Liver (tissue), 8 donors: ENCODE measurements at regions not wholly inside any gene's neighbourhood (a gene's known extent, or its start where the extent isn't known, plus 50 kb on each side); places are given as distances from the start of the nearest gene placed in this dataset.

ENCODE experiments used
- DNase-seq: peaks from one replicate; pipeline ENCODE4 v3.0.0-alpha.2; 2017; ENCODE audit warnings: low spot score
- H3K27ac ChIP-seq, 2 donors: one replicate each; pipeline ENCODE4 v1.7.0; 2013; ENCODE audit warnings: inconsistent platforms in 2 of 2, low read length in 2 of 2, control low read depth in 1 of 2, low read depth in 1 of 2, mild to moderate bottlenecking in 1 of 2
- H3K27me3 ChIP-seq, 4 donors: one replicate each; pipeline versions ENCODE4 v1.6.1 to v1.7.0; 2013; ENCODE audit warnings: low read length in 3 of 4, inconsistent platforms in 1 of 4, mild to moderate bottlenecking in 1 of 4, moderate library complexity in 1 of 4; ENCODE audit not compliant: control insufficient read depth in 4 of 4, insufficient read depth in 4 of 4
- H3K36me3 ChIP-seq, 4 donors: one replicate each; pipeline versions ENCODE4 v1.6.1 to v1.7.0; 2013; ENCODE audit warnings: low read length in 3 of 4, mild to moderate bottlenecking in 3 of 4, low read depth in 1 of 4, moderate library complexity in 1 of 4; ENCODE audit not compliant: control insufficient read depth in 4 of 4, insufficient read depth in 3 of 4
- H3K4me1 ChIP-seq, 4 donors: one replicate each; pipeline versions ENCODE4 v1.6.1 to v1.7.0; 2013; ENCODE audit warnings: low read length in 3 of 4, mild to moderate bottlenecking in 3 of 4, moderate library complexity in 1 of 4; ENCODE audit not compliant: control insufficient read depth in 4 of 4, insufficient read depth in 4 of 4
- H3K4me3 ChIP-seq, 3 donors: one replicate each; pipeline versions ENCODE4 v1.6.1 to v1.7.0; 2013; ENCODE audit warnings: low read length in 3 of 3, control low read depth in 1 of 3, low read depth in 1 of 3, mild to moderate bottlenecking in 1 of 3
- H3K9ac ChIP-seq, 2 donors: one replicate each; pipeline ENCODE4 v1.7.0; 2013; ENCODE audit warnings: low read length in 2 of 2, mild to moderate bottlenecking in 2 of 2, moderate library complexity in 2 of 2, control low read depth in 1 of 2, low read depth in 1 of 2
- H3K9me3 ChIP-seq, 4 donors: one replicate each; pipeline versions ENCODE4 v1.6.1 to v1.7.0; 2013; ENCODE audit warnings: low read length in 3 of 4; ENCODE audit not compliant: control insufficient read depth in 4 of 4
- CTCF ChIP-seq: fragments of 150-350 bp; IDR thresholded peaks from 2 replicates; pipeline ENCODE4 v1.5.1; 2017; ENCODE audit warnings: improper control_type of control experiment, low read depth, low read length; ENCODE audit not compliant: missing input control
- EGR1 ChIP-seq, 2 donors: IDR thresholded peaks; 2 replicates each; pipeline ENCODE4 v1.6.1; 2016 to 2018; ENCODE audit warnings: antibody characterized with exemption in 2 of 2, low read depth in 2 of 2
- FOXA1 ChIP-seq: IDR thresholded peaks from 2 replicates; pipeline ENCODE4 v1.6.1; 2016; ENCODE audit warnings: antibody characterized with exemption
- GABPA ChIP-seq, 2 donors: IDR thresholded peaks in 1 of 2; conservative IDR thresholded peaks in 1 of 2; 2 replicates each; pipeline ENCODE4 v1.6.1; 2016; ENCODE audit warnings: antibody characterized with exemption in 2 of 2, mild to moderate bottlenecking in 1 of 2, moderate library complexity in 1 of 2
- HNF4A ChIP-seq, 2 donors: conservative IDR thresholded peaks; 2 replicates each; pipeline ENCODE4 v1.6.1; 2016; ENCODE audit warnings: antibody characterized with exemption in 2 of 2, mild to moderate bottlenecking in 2 of 2
- JUND ChIP-seq, 2 donors: IDR thresholded peaks; 2 replicates each; pipeline ENCODE4 v1.6.1; 2016; ENCODE audit warnings: antibody characterized with exemption in 2 of 2
- RAD21 ChIP-seq, 2 donors: IDR thresholded peaks; 2 replicates each; pipeline ENCODE4 v1.6.1; 2016; ENCODE audit warnings: antibody characterized with exemption in 2 of 2, mild to moderate bottlenecking in 2 of 2
- REST ChIP-seq: IDR thresholded peaks from 2 replicates; pipeline ENCODE4 v1.6.1; 2016; ENCODE audit warnings: antibody characterized with exemption, mild to moderate bottlenecking
- RXRA ChIP-seq, 2 donors: IDR thresholded peaks; 2 replicates each; pipeline ENCODE4 v1.6.1; 2017 to 2018; ENCODE audit warnings: antibody characterized with exemption in 2 of 2, mild to moderate bottlenecking in 1 of 2
- SP1 ChIP-seq: IDR thresholded peaks from 2 replicates; pipeline ENCODE4 v1.6.1; 2018; ENCODE audit warnings: antibody characterized with exemption, mild to moderate bottlenecking
- ZBTB33 ChIP-seq: IDR thresholded peaks from 2 replicates; pipeline ENCODE4 v1.6.1; 2016; ENCODE audit warnings: antibody characterized with exemption
- WGBS: extraction: QIAGEN DNeasy Blood & Tissue Kit; methylation state at CpG from one replicate; pipeline ENCODE4 v1.1.7; 2013; 5-methylcytosine and 5-hydroxymethylcytosine counted together
- donor health status: healthy.
- donor health status: healthy.
- donor health status: healthy.
- donor health status: healthy.
- donor health status: healthy.

GRCh38 chr16:65772134-65772732 is 594.3 kb upstream of the CDH5 start:
- TF ChIP-seq FOXA1 (no peak), RAD21 (IDR thresholded peaks at IDR 0.05) (no peak), GABPA (IDR thresholded peaks at IDR 0.05 in 1 of 2, conservative IDR thresholded peaks at IDR 0.05 in 1 of 2) (no peak), HNF4A (conservative IDR thresholded peaks at IDR 0.05) (no peak), EGR1 (IDR thresholded peaks at IDR 0.05; ENCODE audit: low read depth in 2 of 2) (no peak), ZBTB33 (no peak), JUND (IDR thresholded peaks at IDR 0.05) (no peak), SP1 (no peak), RXRA (IDR thresholded peaks at IDR 0.05) (no peak), CTCF (no peak)
- no peaks in the 10 kb centered on the region for H3K36me3 ChIP-seq
- no peaks in the 10 kb centered on the region for H3K27me3 ChIP-seq
- WGBS = 73% methylated on average over 5 of the region's 5 CpGs
- H3K4me3 ChIP-seq = no peak overlapping the region
- DNase-seq = no peak
- H3K27ac ChIP-seq = no peak overlapping the region
- no peak overlapping the region for H3K9ac ChIP-seq
- H3K4me1 ChIP-seq = no peaks in the 10 kb centered on the region
- peaks cover 0 to 4% (median 3%) of the 10 kb centered on the region in 4 donors for H3K9me3 ChIP-seq

GRCh38 chr16:65771707-65772106 is 594.8 kb upstream of the CDH5 start:
- DNase-seq = no peak
- no peaks in the 10 kb centered on the region for H3K36me3 ChIP-seq
- TF ChIP-seq CTCF (no peak), REST (no peak), ZBTB33 (no peak)
- no peak overlapping the region for H3K27ac ChIP-seq
- H3K9ac ChIP-seq = no peak overlapping the region
- no peaks in the 10 kb centered on the region for H3K27me3 ChIP-seq
- H3K4me3 ChIP-seq = no peak overlapping the region
- H3K9me3 ChIP-seq = peaks cover 0 to 4% (median 3%) of the 10 kb centered on the region in 4 donors
- WGBS = 8% methylated on average over 1 of the region's 1 CpG
- H3K4me1 ChIP-seq = no peaks in the 10 kb centered on the region
